Skeletal muscle tissue (tissue), 3 donors: ENCODE measurements at regions not wholly inside any gene's neighbourhood (a gene's known extent, or its start where the extent isn't known, plus 50 kb on each side); places are given as distances from the start of the nearest gene placed in this dataset.
"Not testable (repeated sequence)": the region's sequence is repeated elsewhere in the genome, so short reads cannot be mapped to it uniquely, and the experiment has no call there.

ENCODE experiments used
- H3K27ac ChIP-seq: one replicate; pipeline ENCODE4 v1.7.0; 2013; ENCODE audit warnings: mild to moderate bottlenecking, low read depth, low read length, inconsistent platforms
- H3K27me3 ChIP-seq, 3 donors: one replicate each; pipeline ENCODE4 v1.7.0; 2013; ENCODE audit warnings: low read length in 3 of 3; ENCODE audit not compliant: control insufficient read depth in 3 of 3, insufficient read depth in 3 of 3
- H3K36me3 ChIP-seq, 3 donors: one replicate each; pipeline ENCODE4 v1.7.0; 2013; ENCODE audit warnings: low read length in 3 of 3; ENCODE audit not compliant: control insufficient read depth in 3 of 3, insufficient read depth in 3 of 3
- H3K4me1 ChIP-seq, 3 donors: one replicate each; pipeline ENCODE4 v1.7.0; 2013; ENCODE audit warnings: low read length in 3 of 3, mild to moderate bottlenecking in 3 of 3; ENCODE audit not compliant: control insufficient read depth in 3 of 3, insufficient read depth in 3 of 3
- H3K4me3 ChIP-seq, 3 donors: one replicate each; pipeline ENCODE4 v1.7.0; 2013; ENCODE audit warnings: low read length in 3 of 3
- H3K9ac ChIP-seq, 3 donors: one replicate each; pipeline ENCODE4 v1.7.0; 2013; ENCODE audit warnings: low read length in 3 of 3, mild to moderate bottlenecking in 3 of 3, moderate library complexity in 2 of 3, low read depth in 1 of 3
- H3K9me3 ChIP-seq, 3 donors: one replicate each; pipeline ENCODE4 v1.7.0; 2013; ENCODE audit warnings: low read length in 3 of 3; ENCODE audit not compliant: control insufficient read depth in 3 of 3
- donor health status: Osteomylitis.

DNA sequence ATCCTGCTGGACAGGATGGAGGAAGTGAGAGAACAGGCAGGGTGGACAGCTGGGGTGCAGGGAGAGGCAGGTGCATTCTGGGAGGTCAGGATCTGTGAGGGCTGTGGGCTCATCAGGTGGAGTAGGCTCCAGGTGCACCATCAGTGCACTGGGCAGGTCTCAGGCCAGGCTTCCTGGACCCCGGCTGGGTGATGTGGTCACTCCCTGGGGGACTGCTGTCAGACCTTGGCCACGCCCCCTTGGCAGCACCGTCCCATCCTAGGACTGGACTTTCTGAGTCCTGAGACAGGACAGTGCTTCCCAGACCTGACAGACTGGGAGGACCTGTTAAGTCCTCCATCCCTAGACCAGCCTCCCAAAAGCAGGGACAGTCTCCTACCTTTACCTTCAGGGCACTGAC, 626.7 kb upstream of the DEFB115 start:
- no peak overlapping the region for H3K27ac ChIP-seq
- peaks cover 0 to 2% (median 0%) of the 10 kb centered on the region in 3 donors for H3K9me3 ChIP-seq
- H3K36me3 ChIP-seq, result no peaks in the 10 kb centered on the region
- H3K4me1 ChIP-seq, result no peaks in the 10 kb centered on the region
- H3K27me3 ChIP-seq, result no peaks in the 10 kb centered on the region
- no peak overlapping the region for H3K4me3 ChIP-seq
- no peak overlapping the region for H3K9ac ChIP-seq

DNA sequence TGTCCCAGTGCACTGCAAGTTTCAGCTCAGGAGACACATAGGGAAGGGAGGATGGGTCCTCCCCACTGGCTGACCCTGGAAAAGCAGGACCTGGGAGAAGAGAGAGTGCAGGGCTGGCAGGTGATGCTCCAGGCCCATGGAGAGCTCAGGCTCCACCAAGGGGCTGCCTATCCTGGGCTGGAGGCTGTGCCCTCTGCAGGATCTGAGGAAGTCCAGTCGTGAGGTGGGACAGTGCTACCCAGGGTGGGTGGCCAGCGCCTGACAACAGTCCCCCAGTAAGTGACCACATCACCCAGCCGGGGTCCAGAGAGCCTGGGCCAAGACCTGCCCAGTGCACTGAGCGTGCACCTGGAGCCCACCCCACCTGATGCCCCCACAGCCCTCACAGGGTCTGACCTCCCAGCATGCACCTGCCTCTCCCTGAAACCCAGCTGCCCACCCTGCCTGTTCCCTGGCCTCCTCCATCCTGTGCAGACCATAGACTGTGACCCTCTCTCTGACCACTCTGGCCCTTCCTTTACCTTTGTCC, 626.1 kb upstream of the DEFB115 start:
- not testable (repeated sequence) for H3K27me3 ChIP-seq, H3K9ac ChIP-seq, H3K4me3 ChIP-seq, H3K27ac ChIP-seq, H3K36me3 ChIP-seq, H3K9me3 ChIP-seq, H3K4me1 ChIP-seq

DNA sequence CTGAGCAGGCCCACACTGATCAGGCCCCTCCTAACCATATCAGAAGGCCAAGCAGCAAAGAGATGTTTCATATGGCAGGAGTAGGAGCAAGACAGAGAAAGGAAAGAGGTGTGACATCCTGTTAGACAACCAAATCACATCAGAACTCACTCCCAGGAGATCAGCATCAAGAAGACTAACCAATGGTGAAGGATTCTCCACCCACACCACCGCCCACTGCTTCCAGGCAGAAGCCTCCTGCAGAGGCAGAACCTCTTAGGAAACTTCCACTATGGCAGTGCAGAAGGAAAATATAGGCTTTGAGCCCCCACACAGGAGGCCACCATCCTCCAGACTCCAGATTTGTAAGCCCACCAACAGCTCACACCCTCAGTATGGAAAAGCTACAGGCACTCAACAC, 624.7 kb upstream of the DEFB115 start:
- H3K4me1 ChIP-seq, H3K9ac ChIP-seq, H3K27me3 ChIP-seq, H3K9me3 ChIP-seq, H3K36me3 ChIP-seq, H3K4me3 ChIP-seq, H3K27ac ChIP-seq: not testable (repeated sequence)

DNA sequence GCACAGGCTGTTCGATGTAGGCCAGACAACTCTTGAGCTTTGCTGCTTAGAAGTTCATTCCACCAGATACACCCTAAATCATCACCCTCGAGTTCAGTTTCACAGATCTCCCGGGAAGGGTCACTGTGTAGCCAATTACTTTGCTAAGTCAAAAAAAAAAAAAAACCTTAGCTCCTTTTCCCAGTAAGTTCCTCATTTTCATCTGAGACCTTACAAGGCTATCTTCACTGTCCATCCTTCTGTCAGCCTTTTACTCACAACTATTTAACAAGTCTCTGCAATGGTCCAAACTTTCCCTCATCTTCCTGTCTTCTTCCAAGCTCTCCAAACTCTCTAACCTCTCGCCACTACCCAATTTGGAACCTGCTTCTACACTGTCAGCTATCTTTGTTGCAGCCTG, 615.9 kb upstream of the DEFB115 start:
- H3K4me1 ChIP-seq, H3K36me3 ChIP-seq, H3K27ac ChIP-seq, H3K9ac ChIP-seq, H3K9me3 ChIP-seq, H3K27me3 ChIP-seq, H3K4me3 ChIP-seq: not testable (repeated sequence)

DNA sequence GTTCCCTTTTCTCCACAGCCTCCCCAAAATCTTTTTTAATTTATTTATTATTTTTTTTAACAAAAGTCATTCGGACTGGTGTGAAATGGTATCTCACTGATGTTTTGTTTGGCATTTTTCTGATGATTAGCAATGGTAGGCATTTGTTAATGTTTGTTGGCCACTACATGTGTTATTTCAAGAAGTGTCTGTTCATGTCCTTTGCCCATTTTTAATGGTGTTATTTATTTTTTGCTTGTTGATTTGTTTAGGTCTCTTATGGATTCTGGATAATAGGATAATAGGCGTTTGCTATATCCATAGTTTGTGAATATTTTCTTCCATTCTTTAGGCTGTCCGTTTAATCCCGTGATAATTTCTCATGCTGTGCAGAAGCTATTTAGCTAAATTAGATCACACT, 596.5 kb upstream of the DEFB115 start:
- not testable (repeated sequence) for H3K9me3 ChIP-seq, H3K36me3 ChIP-seq, H3K27me3 ChIP-seq, H3K9ac ChIP-seq, H3K4me1 ChIP-seq, H3K27ac ChIP-seq, H3K4me3 ChIP-seq

DNA sequence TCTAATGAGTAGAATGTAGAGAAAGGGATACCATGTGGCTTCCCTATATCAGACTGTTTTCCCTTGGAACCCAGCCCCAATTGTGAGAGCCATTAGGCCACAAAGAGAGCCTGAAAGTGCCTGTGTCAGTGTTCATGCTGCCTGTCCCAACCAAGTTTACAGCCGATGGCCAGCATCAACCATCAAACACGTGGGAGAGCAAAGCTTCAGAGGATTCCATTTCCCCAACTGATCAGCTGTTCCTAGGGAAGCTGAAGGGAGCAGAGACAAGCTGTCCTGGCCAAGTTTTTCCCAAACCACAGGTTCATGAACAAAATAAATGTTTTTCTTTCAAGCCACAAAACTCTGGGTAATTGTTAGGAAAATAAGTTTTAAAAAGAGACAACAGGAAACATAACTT, 589.0 kb upstream of the DEFB115 start:
- not testable (repeated sequence) for H3K9me3 ChIP-seq, H3K4me1 ChIP-seq, H3K4me3 ChIP-seq, H3K36me3 ChIP-seq, H3K27me3 ChIP-seq, H3K27ac ChIP-seq, H3K9ac ChIP-seq

DNA sequence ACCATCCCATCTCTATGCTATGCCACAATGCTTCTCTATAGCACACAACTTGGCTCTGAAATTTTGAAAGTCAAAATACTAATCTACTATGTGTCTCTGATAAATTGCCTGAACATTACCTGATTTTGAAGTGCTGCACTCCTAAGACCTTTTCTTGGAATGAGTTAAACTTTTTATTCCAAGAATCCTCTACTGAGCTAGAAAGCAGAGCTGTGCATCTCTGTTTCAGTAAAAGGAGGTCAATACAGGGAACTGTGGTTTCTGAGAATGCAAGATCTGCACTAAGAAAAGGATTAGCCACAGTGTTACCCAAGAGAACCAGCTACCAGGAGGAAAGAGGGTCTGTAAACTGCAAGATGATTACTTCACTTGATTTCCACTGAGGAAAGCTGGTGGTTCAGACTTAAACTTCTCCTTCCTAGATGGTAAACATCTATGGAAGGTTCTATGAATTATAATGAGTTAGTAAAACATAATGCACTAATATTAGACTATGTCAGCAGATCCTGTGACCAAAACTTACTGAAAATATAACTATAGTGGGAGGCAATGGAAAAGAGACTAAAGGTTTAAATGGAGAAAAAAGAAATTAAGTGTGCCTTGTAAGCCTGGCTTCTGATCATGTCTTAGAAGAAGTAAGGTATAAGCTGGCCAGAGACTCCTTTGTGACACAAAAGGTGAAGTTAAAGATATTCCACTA, 588.0 kb upstream of the DEFB115 start:
- not testable (repeated sequence) for H3K4me3 ChIP-seq, H3K36me3 ChIP-seq, H3K27me3 ChIP-seq, H3K9ac ChIP-seq, H3K27ac ChIP-seq, H3K4me1 ChIP-seq, H3K9me3 ChIP-seq

DNA sequence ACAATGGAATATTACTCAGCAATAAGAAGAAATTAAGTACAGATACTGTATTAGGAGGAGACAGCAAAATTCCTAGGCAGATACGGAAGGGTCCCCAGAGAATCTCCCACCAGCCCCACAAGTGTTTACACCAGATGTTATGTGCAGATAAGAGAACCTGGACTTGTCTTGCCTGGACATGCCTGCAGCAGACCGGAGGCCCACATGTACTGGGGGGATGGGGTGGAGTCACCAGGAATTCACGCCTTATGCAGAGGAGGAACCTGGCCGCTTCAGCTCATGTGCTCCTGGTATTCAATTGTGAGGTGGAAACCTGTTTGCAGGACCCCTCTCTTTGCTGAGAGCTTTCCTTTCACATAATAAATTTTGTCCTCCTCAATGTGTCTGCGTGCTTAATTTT, 586.3 kb upstream of the DEFB115 start:
- H3K9me3 ChIP-seq, H3K36me3 ChIP-seq: not testable (repeated sequence)

DNA sequence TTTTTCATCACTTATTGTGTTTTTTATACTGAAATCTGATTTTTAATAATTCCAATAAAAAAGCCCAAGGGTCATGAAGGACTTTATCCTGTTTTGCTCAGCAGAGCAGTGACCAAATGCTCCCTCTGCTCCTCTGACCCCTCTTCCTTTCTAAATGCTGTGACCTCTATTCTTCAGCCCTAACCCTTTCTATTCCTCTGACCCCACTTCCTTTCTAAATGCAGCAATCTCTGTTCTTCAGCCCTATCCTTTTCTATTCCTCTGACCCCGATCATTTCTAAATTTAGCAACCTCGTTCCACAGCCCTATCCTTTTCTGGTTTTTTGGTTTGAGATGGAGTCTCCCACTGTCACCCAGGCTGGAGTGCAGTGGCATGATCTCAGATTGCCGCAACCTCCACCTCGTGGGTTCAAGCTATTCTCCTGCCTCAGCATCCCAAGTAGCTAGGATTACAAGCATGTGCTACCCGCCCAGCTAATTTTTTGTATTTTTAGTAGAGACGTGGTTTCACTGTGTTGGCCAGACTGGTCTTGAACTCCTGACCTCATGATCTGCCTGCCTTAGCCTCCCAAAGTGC, 581.4 kb upstream of the DEFB115 start:
- H3K36me3 ChIP-seq, H3K4me1 ChIP-seq, H3K9me3 ChIP-seq, H3K27ac ChIP-seq, H3K27me3 ChIP-seq, H3K9ac ChIP-seq, H3K4me3 ChIP-seq: not testable (repeated sequence)

More for the DNA sequence above, 586.3 kb upstream of the DEFB115 start:
- not testable (repeated sequence) for H3K4me1 ChIP-seq, H3K4me3 ChIP-seq, H3K27me3 ChIP-seq, H3K27ac ChIP-seq, H3K9ac ChIP-seq

DNA sequence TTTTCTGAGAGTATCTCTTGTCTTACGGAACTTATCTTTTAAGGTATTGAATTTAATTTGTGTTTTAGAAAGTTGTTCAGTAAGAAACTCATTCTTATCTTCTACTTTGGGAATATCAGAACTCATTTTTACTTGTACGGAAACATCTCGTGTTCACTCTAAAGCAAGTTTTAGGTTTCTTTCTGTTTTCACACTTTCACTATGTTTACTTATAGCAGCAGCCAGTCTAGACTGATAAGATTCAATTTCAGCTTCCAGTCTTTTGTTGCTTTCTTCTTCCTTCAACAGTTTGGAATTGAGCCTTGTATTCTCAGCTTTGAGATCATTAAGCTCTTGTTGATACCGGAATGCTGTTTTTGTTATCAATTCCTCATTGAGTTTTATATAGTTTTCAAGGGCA, 575.2 kb upstream of the DEFB115 start:
- not testable (repeated sequence) for H3K9ac ChIP-seq

More for the DNA sequence above, 575.2 kb upstream of the DEFB115 start:
- not testable (repeated sequence) for H3K36me3 ChIP-seq, H3K4me3 ChIP-seq, H3K4me1 ChIP-seq, H3K9me3 ChIP-seq, H3K27ac ChIP-seq, H3K27me3 ChIP-seq
